GM06990 (cell line): ENCODE measurements at regions not wholly inside any gene's neighbourhood (a gene's known extent, or its start where the extent isn't known, plus 50 kb on each side); places are given as distances from the start of the nearest gene placed in this dataset.

Source experiments
- DNase-seq: peaks from one replicate; pipeline ENCODE4 v3.0.0-alpha.2; 2011; ENCODE audit not compliant: insufficient read length; ENCODE audit errors: extremely low read depth
- H3K27me3 ChIP-seq: replicated peaks from 2 replicates; pipeline ENCODE4 v1.6.0; 2011; ENCODE audit warnings: low read length; ENCODE audit not compliant: control insufficient read depth, insufficient read depth
- H3K36me3 ChIP-seq: 2 replicates; pipeline ENCODE4 v1.5.1; 2011; ENCODE audit warnings: low read length; ENCODE audit not compliant: control insufficient read depth, insufficient read depth
- H3K4me3 ChIP-seq: replicated peaks from 2 replicates; pipeline ENCODE4 v1.5.1; 2011; ENCODE audit warnings: low read depth, mild to moderate bottlenecking, control low read depth, low read length
- CTCF ChIP-seq: IDR thresholded peaks from 2 replicates; pipeline ENCODE4 v1.5.1; 2011; ENCODE audit warnings: low read length, control low read depth, mild to moderate bottlenecking, inconsistent platforms; ENCODE audit not compliant: insufficient read depth, poor library complexity, severe bottlenecking

DNA sequence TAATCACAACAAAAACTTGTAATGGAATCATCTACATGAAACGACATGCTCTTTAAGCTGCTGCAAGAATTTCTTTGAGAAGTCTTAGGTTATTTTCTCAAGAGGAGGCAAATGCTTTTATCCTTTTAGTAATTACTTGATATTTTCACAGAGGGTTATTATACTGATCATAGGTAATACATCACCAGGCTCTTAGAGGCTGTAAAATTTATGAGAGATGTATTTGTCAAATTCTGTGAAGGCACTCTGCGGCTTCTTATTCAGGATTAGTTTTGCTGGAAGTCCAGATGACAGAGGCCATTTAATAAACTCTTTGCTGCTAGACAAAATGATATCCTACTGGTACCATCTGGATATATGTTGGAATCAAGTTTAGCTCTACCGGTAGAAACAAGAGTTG, 624.3 kb upstream of the BRINP3 start:
- DNase-seq = no peak
- H3K27me3 ChIP-seq = no peaks in the 10 kb centered on the region
- no peaks in the 10 kb centered on the region for H3K36me3 ChIP-seq
- H3K4me3 ChIP-seq = no peak overlapping the region
- TF ChIP-seq CTCF = no peak

- no peaks in the 10 kb centered on the region for H3K27me3 ChIP-seq
- H3K4me3 ChIP-seq = no peak overlapping the region
- no peak for DNase-seq
- no peaks in the 10 kb centered on the region for H3K36me3 ChIP-seq
- no peak for TF ChIP-seq CTCF
Observed at GRCh38 chr1:191125950-191126349, 648.3 kb upstream of the BRINP3 start.

- Histone ChIP-seq H3K27me3 (no peaks in the 10 kb centered on the region), H3K36me3 (no peaks in the 10 kb centered on the region), H3K4me3 (no peak overlapping the region)
- no peak for DNase-seq
- TF ChIP-seq CTCF = no peak
Observed at GRCh38 chr1:191134796-191135195, 657.1 kb upstream of the BRINP3 start.

DNA sequence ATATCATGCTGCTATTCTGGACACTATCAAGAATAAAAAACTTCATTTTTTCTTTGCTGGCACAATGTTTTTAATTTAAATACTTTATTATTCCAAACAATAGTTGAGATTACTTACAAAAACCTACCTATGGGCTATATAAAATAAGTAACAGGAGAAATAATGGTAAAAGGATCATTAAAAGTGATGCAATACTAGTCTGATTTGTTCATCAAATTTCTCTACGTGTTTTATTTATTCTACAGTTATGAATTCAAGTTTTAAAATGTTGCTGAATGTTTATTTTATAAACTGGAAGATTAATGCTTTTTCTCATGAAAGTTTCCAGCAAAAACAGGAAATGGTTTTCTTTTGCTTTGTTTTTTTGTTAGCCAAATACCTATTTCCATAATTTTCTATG, 662.4 kb upstream of the BRINP3 start:
- Histone ChIP-seq H3K36me3 (no peaks in the 10 kb centered on the region), H3K4me3 (no peak overlapping the region), H3K27me3 (no peaks in the 10 kb centered on the region)
- TF ChIP-seq CTCF = no peak
- no peak for DNase-seq

DNA sequence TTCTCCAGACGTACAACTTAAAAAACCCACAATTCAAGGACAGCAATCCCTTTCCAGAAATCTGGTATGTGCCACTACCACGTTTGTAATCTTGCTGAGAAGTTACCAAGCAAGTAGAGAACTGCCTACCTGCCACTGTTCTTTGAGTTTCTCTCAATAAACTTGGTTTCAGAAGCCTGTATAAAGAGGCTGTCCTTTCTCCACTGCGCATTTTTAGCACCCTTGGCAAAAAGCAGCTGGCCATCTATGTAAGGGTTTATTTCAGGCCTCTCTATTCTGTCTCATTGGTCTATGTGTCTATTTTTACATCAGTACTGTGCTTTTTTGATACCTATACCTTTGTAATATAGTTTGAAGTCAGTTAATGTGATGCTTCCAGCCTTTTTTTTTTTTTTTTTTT, 665.1 kb upstream of the BRINP3 start:
- Histone ChIP-seq H3K4me3 (no peak overlapping the region), H3K27me3 (no peaks in the 10 kb centered on the region), H3K36me3 (no peaks in the 10 kb centered on the region)
- no peak for TF ChIP-seq CTCF
- DNase-seq = no peak

- Histone ChIP-seq H3K36me3 (no peaks in the 10 kb centered on the region), H3K4me3 (no peak overlapping the region), H3K27me3 (no peaks in the 10 kb centered on the region)
- TF ChIP-seq CTCF = no peak
- no peak for DNase-seq
Observed at GRCh38 chr1:191145834-191146233, 668.2 kb upstream of the BRINP3 start.
